H9 (cell line): ENCODE measurements at regions not wholly inside any gene's neighbourhood (a gene's known extent, or its start where the extent isn't known, plus 50 kb on each side); places are given as distances from the start of the nearest gene placed in this dataset.

Experiments
- DNase-seq: peaks from one replicate; pipeline ENCODE4 v3.0.0-alpha.2; 2017
- H2AFZ ChIP-seq: one replicate; pipeline ENCODE4 v1.6.1; 2013; ENCODE audit warnings: mild to moderate bottlenecking, low read length, control low read depth, moderate library complexity
- H2AK5ac ChIP-seq: 2 replicates; pipeline ENCODE4 v1.6.1; 2013; ENCODE audit warnings: low read length, control low read depth, mixed read lengths; ENCODE audit not compliant: insufficient read length
- H2BK120ac ChIP-seq: one replicate; pipeline ENCODE4 v1.6.1; 2013; ENCODE audit warnings: low read depth, mild to moderate bottlenecking, low read length, control low read depth, inconsistent platforms; ENCODE audit not compliant: poor library complexity, severe bottlenecking
- H2BK12ac ChIP-seq: 2 replicates; pipeline ENCODE4 v1.6.1; 2013; ENCODE audit warnings: low read length, control low read depth, mixed read lengths, low read depth; ENCODE audit not compliant: insufficient read length
- H2BK15ac ChIP-seq: 2 replicates; pipeline ENCODE4 v1.6.1; 2013; ENCODE audit warnings: low read depth, low read length, control low read depth
- H2BK20ac ChIP-seq: one replicate; pipeline ENCODE4 v1.6.1; 2013; ENCODE audit warnings: low read depth, mild to moderate bottlenecking, low read length, control low read depth, inconsistent platforms; ENCODE audit not compliant: poor library complexity, severe bottlenecking
- H2BK5ac ChIP-seq: 2 replicates; pipeline ENCODE4 v1.6.1; 2013; ENCODE audit warnings: low read length, control low read depth, mixed read lengths; ENCODE audit not compliant: insufficient read length
- H3K14ac ChIP-seq: 2 replicates; pipeline ENCODE4 v1.6.1; 2013; ENCODE audit warnings: low read length, control low read depth; ENCODE audit not compliant: insufficient read depth
- H3K18ac ChIP-seq: 2 replicates; pipeline ENCODE4 v1.6.1; 2013; ENCODE audit warnings: low read depth, mild to moderate bottlenecking, mixed read lengths, low read length, control low read depth; ENCODE audit not compliant: insufficient read length
- H3K23ac ChIP-seq: 2 replicates; pipeline ENCODE4 v1.6.1; 2013; ENCODE audit warnings: low read length, control low read depth, mixed read lengths, low read depth; ENCODE audit not compliant: insufficient read length
- H3K23me2 ChIP-seq: 2 replicates; pipeline ENCODE4 v1.6.1; 2013; ENCODE audit warnings: low read depth, mild to moderate bottlenecking, mixed read lengths, low read length, control low read depth; ENCODE audit not compliant: insufficient read length, poor library complexity, severe bottlenecking
- H3K27ac ChIP-seq: 2 replicates; pipeline ENCODE4 v1.5.1; 2013; ENCODE audit warnings: low read length, control low read depth, mixed read lengths, low read depth; ENCODE audit not compliant: insufficient read length
- H3K27me3 ChIP-seq: 2 replicates; pipeline ENCODE4 v1.6.1; 2013; ENCODE audit warnings: low read length, control low read depth, inconsistent platforms; ENCODE audit not compliant: insufficient read depth
- H3K4ac ChIP-seq: 2 replicates; pipeline ENCODE4 v1.6.1; 2013; ENCODE audit warnings: low read depth, mild to moderate bottlenecking, control low read depth, inconsistent platforms, low read length, moderate library complexity
- H3K4me1 ChIP-seq: 2 replicates; pipeline ENCODE4 v1.6.1; 2013; ENCODE audit warnings: low read length, control low read depth, inconsistent platforms; ENCODE audit not compliant: insufficient read depth
- H3K4me2 ChIP-seq: 2 replicates; pipeline ENCODE4 v1.6.1; 2013; ENCODE audit warnings: low read length, control low read depth, mixed read lengths; ENCODE audit not compliant: insufficient read length, insufficient read depth
- H3K56ac ChIP-seq: 2 replicates; pipeline ENCODE4 v1.6.1; 2013; ENCODE audit warnings: low read depth, mild to moderate bottlenecking, mixed read lengths, low read length, control low read depth; ENCODE audit not compliant: insufficient read length
- H3K79me1 ChIP-seq: 2 replicates; pipeline ENCODE4 v1.6.1; 2013; ENCODE audit warnings: low read depth, mild to moderate bottlenecking, moderate library complexity, low read length, control low read depth, inconsistent platforms; ENCODE audit not compliant: insufficient read depth, poor library complexity, severe bottlenecking
- H3K79me2 ChIP-seq: 2 replicates; pipeline ENCODE4 v1.6.1; 2013; ENCODE audit warnings: low read length, control low read depth, inconsistent platforms; ENCODE audit not compliant: insufficient read depth
- H3K9ac ChIP-seq: 2 replicates; pipeline ENCODE4 v1.6.1; 2013; ENCODE audit warnings: low read length, control low read depth, mixed read lengths; ENCODE audit not compliant: insufficient read length; ENCODE audit errors: extremely low read depth
- H3K9me3 ChIP-seq: one replicate; pipeline ENCODE4 v1.6.1; 2013; ENCODE audit warnings: low read depth, low read length, inconsistent platforms; ENCODE audit not compliant: control insufficient read depth
- H3T11ph ChIP-seq: one replicate; pipeline ENCODE4 v1.6.1; 2013; ENCODE audit warnings: mild to moderate bottlenecking, low read length, control low read depth, inconsistent platforms
- H4K20me1 ChIP-seq: one replicate; pipeline ENCODE4 v1.6.1; 2013; ENCODE audit not compliant: control insufficient read depth, insufficient read length, insufficient read depth
- H4K5ac ChIP-seq: 2 replicates; pipeline ENCODE4 v1.6.1; 2013; ENCODE audit warnings: low read depth, mild to moderate bottlenecking, mixed read lengths, low read length, control low read depth; ENCODE audit not compliant: insufficient read length
- H4K8ac ChIP-seq: replicated peaks from 2 replicates; pipeline ENCODE4 v1.6.1; 2013; ENCODE audit warnings: low read length, control low read depth, mixed read lengths, low read depth; ENCODE audit not compliant: insufficient read length
- H4K91ac ChIP-seq: 2 replicates; pipeline ENCODE4 v1.6.1; 2013; ENCODE audit warnings: low read depth, mild to moderate bottlenecking, moderate library complexity, mixed read lengths, low read length, control low read depth; ENCODE audit not compliant: insufficient read length
- H3K27ac Mint-ChIP-seq, 3 experiments: 2 replicates in 2 of 3; 3 replicates in 1 of 3; pipeline ENCODE4 v1.8.0; 2020 to 2021; ENCODE audit warnings: mixed read lengths in 3 of 3, mild to moderate bottlenecking in 1 of 3, moderate library complexity in 1 of 3
- H3K27me3 Mint-ChIP-seq: 2 replicates; pipeline ENCODE4 v1.8.0; 2021; ENCODE audit warnings: low read depth, mild to moderate bottlenecking, moderate library complexity, mixed read lengths
- H3K36me3 Mint-ChIP-seq, 3 experiments: 2 replicates in 2 of 3; 3 replicates in 1 of 3; pipeline ENCODE4 v1.8.0; 2020 to 2021; ENCODE audit warnings: low read depth in 3 of 3, mixed read lengths in 3 of 3; ENCODE audit not compliant: insufficient read depth in 1 of 3
- H3K4me1 Mint-ChIP-seq, 2 experiments: 2 replicates each; pipeline ENCODE4 v1.8.0; 2020; ENCODE audit warnings: mixed read lengths in 2 of 2
- H3K4me3 Mint-ChIP-seq, 2 experiments: 2 replicates in 1 of 2; 3 replicates in 1 of 2; pipeline ENCODE4 v1.8.0; 2020 to 2021; ENCODE audit warnings: mild to moderate bottlenecking in 2 of 2, mixed read lengths in 2 of 2, moderate library complexity in 1 of 2
- H3K9me3 Mint-ChIP-seq, 2 experiments: 2 replicates in 1 of 2; 3 replicates in 1 of 2; pipeline ENCODE4 v1.8.0; 2020; ENCODE audit warnings: mild to moderate bottlenecking in 2 of 2, mixed read lengths in 2 of 2, moderate library complexity in 1 of 2
- CTCF ChIP-seq: fragments of 200-600 bp; sonication (generic); conservative IDR thresholded peaks from 3 replicates; pipeline ENCODE4 v1.8.0; 2021; ENCODE audit warnings: antibody characterized with exemption, mild to moderate bottlenecking
- WGBS: extraction: QIAGEN DNeasy Blood & Tissue Kit; methylation state at CpG from one replicate; pipeline ENCODE4 v1.1.7; 2013; ENCODE audit warnings: missing lambda C conversion rate, low lambda C conversion rate, mixed read lengths; ENCODE audit not compliant: insufficient read length; ENCODE audit errors: extremely low coverage; 5-methylcytosine and 5-hydroxymethylcytosine counted together

DNA sequence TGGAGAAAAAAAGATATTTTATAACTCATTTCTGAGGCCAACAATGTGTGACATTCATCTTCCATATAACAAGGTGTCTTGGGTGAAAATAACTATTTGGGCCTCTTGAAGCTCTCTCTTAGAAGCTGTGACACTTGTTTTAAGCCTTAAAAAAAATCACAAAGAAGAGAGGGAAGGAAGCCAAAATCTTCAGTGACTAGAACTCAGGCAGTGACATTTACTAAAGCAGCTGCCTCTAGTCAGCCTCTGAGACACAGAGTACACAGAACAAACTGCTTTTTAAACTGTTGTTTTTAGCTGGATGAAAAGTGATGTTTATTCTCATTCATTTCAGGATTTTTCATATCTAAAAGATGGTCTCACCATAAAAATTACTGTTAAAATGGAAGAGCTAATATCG, 793.6 kb downstream of the GALC start:
- Histone ChIP-seq H3K14ac (no peak overlapping the region), H2BK12ac (no peak overlapping the region), H3K4me1 (no peaks in the 10 kb centered on the region), H2AK5ac (no peak overlapping the region), H3K4ac (no peak overlapping the region), H3K18ac (no peak overlapping the region), H3K27ac (no peak overlapping the region), H2BK120ac (no peak overlapping the region), H3K79me2 (no peaks in the 10 kb centered on the region; the same call in 1 of the 2 replicates), H3K23ac (no peak overlapping the region), H2BK15ac (no peak overlapping the region), H3K79me1 (no peaks in the 10 kb centered on the region), H3T11ph (no peak overlapping the region), H3K4me2 (no peak overlapping the region), H4K20me1 (no peaks in the 10 kb centered on the region), H2BK5ac (no peak overlapping the region), H3K27me3 (no peaks in the 10 kb centered on the region), H3K9ac (no peak overlapping the region), H4K91ac (no peak overlapping the region), H2BK20ac (no peak overlapping the region), H3K9me3 (no peaks in the 10 kb centered on the region), H3K56ac (no peak overlapping the region), H3K23me2 (no peaks in the 10 kb centered on the region), H4K8ac (no peak overlapping the region), H2AFZ (no peak overlapping the region), H4K5ac (no peak overlapping the region)
- H3K36me3 Mint-ChIP-seq, result no peaks in the 10 kb centered on the region
- no CpG with 5 or more reads among the region's 1 CpG for WGBS
- H3K27ac Mint-ChIP-seq, result no peak overlapping the region
- no peak overlapping the region for H3K4me3 Mint-ChIP-seq
- no peak for TF ChIP-seq CTCF
- no peaks in the 10 kb centered on the region for H3K27me3 Mint-ChIP-seq
- no peaks in the 10 kb centered on the region for H3K4me1 Mint-ChIP-seq
- no peaks in the 10 kb centered on the region for H3K9me3 Mint-ChIP-seq
- no peak for DNase-seq
